Heart left ventricle (tissue), 16 donors: ENCODE measurements at regions not wholly inside any gene's neighbourhood (a gene's known extent, or its start where the extent isn't known, plus 50 kb on each side); places are given as distances from the start of the nearest gene placed in this dataset.

Experiments
- ATAC-seq, 4 donors: fragments of 200-7000 bp; cut with Tn5 transposase; one replicate each; pipeline ENCODE4 v1.9.1; 2020 to 2022; ENCODE audit warnings: moderate library complexity in 4 of 4, mild to moderate bottlenecking in 3 of 4, moderate number of reproducible peaks in 1 of 4
- DNase-seq, 5 donors: peaks; one replicate each; pipeline ENCODE4 v3.0.0-alpha.2; 2020
- H3K27ac ChIP-seq, 12 donors: fragments of 200-600 bp; sonication (generic) in 4 of 12; one replicate each; pipeline versions ENCODE4 v1.5.0 to v1.8.0; 2016 to 2022; ENCODE audit warnings: mild to moderate bottlenecking in 2 of 12
- H3K27me3 ChIP-seq, 9 donors: fragments of 200-600 bp; sonication (generic) in 2 of 9; one replicate each; pipeline versions ENCODE4 v1.5.1 to v1.8.0; 2016 to 2022; ENCODE audit warnings: mild to moderate bottlenecking in 3 of 9
- H3K36me3 ChIP-seq, 9 donors: fragments of 200-600 bp; sonication (generic) in 2 of 9; one replicate each; pipeline versions ENCODE4 v1.5.0 to v1.8.0; 2018 to 2022; ENCODE audit warnings: mild to moderate bottlenecking in 2 of 9
- H3K4me1 ChIP-seq, 12 donors: fragments of 200-600 bp; sonication (generic) in 4 of 12; one replicate each; pipeline versions ENCODE4 v1.5.0 to v1.8.0; 2016 to 2022; ENCODE audit warnings: mild to moderate bottlenecking in 3 of 12
- H3K4me3 ChIP-seq, 12 donors: fragments of 200-600 bp; sonication (generic) in 4 of 12; one replicate each; pipeline versions ENCODE4 v1.5.0 to v1.8.0; 2017 to 2022; ENCODE audit warnings: mild to moderate bottlenecking in 9 of 12, moderate library complexity in 4 of 12
- H3K9me3 ChIP-seq, 12 donors: fragments of 200-600 bp; sonication (generic) in 4 of 12; one replicate each; pipeline versions ENCODE4 v1.5.0 to v1.8.0; 2016 to 2022; ENCODE audit warnings: mild to moderate bottlenecking in 1 of 12
- CTCF ChIP-seq, 12 donors: fragments of 200-600 bp; sonication (generic) in 4 of 12; IDR thresholded peaks; one replicate each; pipeline versions ENCODE4 v1.5.0 to v1.8.0; 2018 to 2022; ENCODE audit warnings: antibody characterized with exemption in 12 of 12, mild to moderate bottlenecking in 5 of 12
- POLR2A ChIP-seq, 2 donors: fragments of 450-650 bp; IDR thresholded peaks; one replicate each; pipeline ENCODE4 v1.6.1; 2017; ENCODE audit warnings: antibody characterized with exemption in 2 of 2, mild to moderate bottlenecking in 2 of 2, moderate library complexity in 2 of 2
- WGBS, 4 donors: extraction: QIAGEN DNeasy Blood & Tissue Kit in 2 of 4; methylation state at CpG; one replicate each; pipeline versions ENCODE4 v1.1.5 to v1.1.7; 2013 to 2018; 5-methylcytosine and 5-hydroxymethylcytosine counted together
- intact Hi-C, 10 donors: fragments of 100-400 bp; cut with DNase I; formaldehyde crosslinking; loops; one replicate each; pipeline versions ENCODE4 v1.11.1 to v1.14.2; 2022
- donor health status: ischemic (EF 13 %, LVEDD 7.1; RV severe dilation, severe dysfunction).
- donor health status: healthy with polysubstance abuse.
- donor health status: DM: no; HTN: yes; CAD: no.
- donor health status: DM: no; HTN: no; CAD: no.
- donor health status: ischemic (EF 25% LVEDD 6.9; RV normal size, moderate dysfunction).
- donor health status: ischemic (EF 25% LVEDD 5.7; RV mildly dilated, moderate dysfunction).
- donor health status: healthy.
- donor health status: DM: yes; HTN: yes; CAD: no.
- donor health status: ischemic (EF 35%, LVEDD 5.7; RV mildly dilated, moderate dysfunction).
- donor health status: nonischemic (EF 11% LVEDD 7.7; RV severe dilation, severe dysfunction).
- donor health status: DM: yes; HTN: yes; CAD: no.
- donor health status: PGD.
- donor health status: ischemic (EF 29% LVEDD 5.4; RV normal size, mild dysfunction).
- donor health status: nonischemic (EF 23%, LVEDD 6.1; RV moderate dilation, normal function).

GRCh38 chr18:61241260-61241853 lies 91.9 kb upstream of the CDH20 start:
- DNase-seq (no peak), ATAC-seq (no peak)
- peaks cover 0 to 8% (median 0%) of the 10 kb centered on the region in 12 donors for H3K9me3 ChIP-seq
- intact Hi-C loops: no loop called here
- TF ChIP-seq POLR2A (IDR thresholded peaks at IDR 0.05) (no peak), CTCF (IDR thresholded peaks at IDR 0.05) (no peak)
- H3K27me3 ChIP-seq: no peaks in the 10 kb centered on the region
- no peak overlapping the region for H3K4me3 ChIP-seq
- H3K36me3 ChIP-seq: no peaks in the 10 kb centered on the region
- 75 to 84% (median 80%) methylated on average over 5 of the region's 5 CpGs for WGBS, 4 donors
- no peaks in the 10 kb centered on the region for H3K4me1 ChIP-seq
- H3K27ac ChIP-seq: no peak overlapping the region

- TF ChIP-seq CTCF (IDR thresholded peaks at IDR 0.05): no peak
- no peak for TF ChIP-seq POLR2A (IDR thresholded peaks at IDR 0.05)
- H3K27me3 ChIP-seq: no peaks in the 10 kb centered on the region
- no peaks in the 10 kb centered on the region for H3K4me1 ChIP-seq
- intact Hi-C loops: no loop called here
- no peaks in the 10 kb centered on the region for H3K36me3 ChIP-seq
- no peaks in the 10 kb centered on the region for H3K9me3 ChIP-seq
- WGBS, 4 donors: 83 to 88% (median 85%) methylated on average over 3 of the region's 3 CpGs
- DNase-seq: no peak
- ATAC-seq: no peak
- H3K27ac ChIP-seq: no peak overlapping the region
- no peak overlapping the region for H3K4me3 ChIP-seq
Measured at GRCh38 chr18:61244632-61245031, 88.6 kb upstream of the CDH20 start.

GRCh38 chr18:61245276-61245675 lies 88.0 kb upstream of the CDH20 start:
- H3K36me3 ChIP-seq: no peaks in the 10 kb centered on the region
- WGBS, 4 donors: 82 to 89% (median 84%) methylated on average over 3 of the region's 3 CpGs

GRCh38 chr18:61248589-61248988 lies 84.6 kb upstream of the CDH20 start:
- no peak for TF ChIP-seq CTCF (IDR thresholded peaks at IDR 0.05)
- no peak for TF ChIP-seq POLR2A (IDR thresholded peaks at IDR 0.05)

More at GRCh38 chr18:61245276-61245675, 88.0 kb upstream of the CDH20 start:
- ATAC-seq (no peak), DNase-seq (no peak)
- intact Hi-C loops: no loop called here
- no peak overlapping the region for H3K4me3 ChIP-seq
- no peaks in the 10 kb centered on the region for H3K27me3 ChIP-seq
- H3K27ac ChIP-seq: no peak overlapping the region
- TF ChIP-seq CTCF (IDR thresholded peaks at IDR 0.05) (no peak), POLR2A (IDR thresholded peaks at IDR 0.05) (no peak)
- H3K4me1 ChIP-seq: no peaks in the 10 kb centered on the region
- H3K9me3 ChIP-seq: no peaks in the 10 kb centered on the region

More at GRCh38 chr18:61248589-61248988, 84.6 kb upstream of the CDH20 start:
- intact Hi-C loops: no loop called here
- WGBS, 4 donors: 63 to 77% (median 69%) methylated on average over 3 of the region's 3 CpGs
- ATAC-seq (no peak), DNase-seq (no peak)
- no peaks in the 10 kb centered on the region for H3K27me3 ChIP-seq
- no peak overlapping the region for H3K27ac ChIP-seq
- no peaks in the 10 kb centered on the region for H3K4me1 ChIP-seq
- no peaks in the 10 kb centered on the region for H3K9me3 ChIP-seq
- no peak overlapping the region for H3K4me3 ChIP-seq
- H3K36me3 ChIP-seq: no peaks in the 10 kb centered on the region
